Karpas-422 (cell line): ENCODE measurements at regions not wholly inside any gene's neighbourhood (a gene's known extent, or its start where the extent isn't known, plus 50 kb on each side); places are given as distances from the start of the nearest gene placed in this dataset.

ENCODE experiments used
- DNase-seq: peaks from one replicate; pipeline ENCODE4 v3.0.0-alpha.2; 2015
- H2AFZ ChIP-seq: fragments of 200-600 bp; sonication (generic); 2 replicates; pipeline ENCODE4 v1.6.1; 2014; ENCODE audit warnings: antibody characterized with exemption, low read length, mixed read lengths
- H3K27ac ChIP-seq: fragments of 200-600 bp; sonication (generic); 2 replicates; pipeline ENCODE4 v1.5.1; 2014; ENCODE audit warnings: mild to moderate bottlenecking, low read length, moderate library complexity
- H3K27me3 ChIP-seq: fragments of 200-600 bp; sonication (generic); 2 replicates; pipeline ENCODE4 v1.6.1; 2014; ENCODE audit warnings: low read length, mixed read lengths
- H3K36me3 ChIP-seq: fragments of 200-600 bp; sonication (generic); 2 replicates; pipeline ENCODE4 v1.6.1; 2014; ENCODE audit warnings: low read length, mixed read lengths; ENCODE audit not compliant: insufficient read depth
- H3K4me1 ChIP-seq: fragments of 200-600 bp; sonication (generic); 2 replicates; pipeline ENCODE4 v1.6.1; 2014; ENCODE audit warnings: mild to moderate bottlenecking, low read length, mixed read lengths
- H3K4me2 ChIP-seq: fragments of 200-600 bp; sonication (generic); 2 replicates; pipeline ENCODE4 v1.6.1; 2014; ENCODE audit warnings: low read length, low read depth, mild to moderate bottlenecking; ENCODE audit not compliant: poor library complexity, severe bottlenecking
- H3K4me3 ChIP-seq: fragments of 200-600 bp; sonication (generic); 2 replicates; pipeline ENCODE4 v1.5.1; 2014; ENCODE audit warnings: mild to moderate bottlenecking, antibody characterized with exemption, low read length, mixed read lengths
- H3K79me2 ChIP-seq: fragments of 200-600 bp; sonication (generic); 2 replicates; pipeline ENCODE4 v1.6.1; 2014; ENCODE audit warnings: mild to moderate bottlenecking, low read length, mixed read lengths
- H3K9ac ChIP-seq: fragments of 200-600 bp; sonication (generic); 2 replicates; pipeline ENCODE4 v1.6.0; 2014; ENCODE audit warnings: low read length
- H3K9me2 ChIP-seq: fragments of 200-600 bp; sonication (generic), shearing (Covaris generic); replicated peaks from 2 replicates; pipeline ENCODE4 v1.6.0; 2014; ENCODE audit warnings: mild to moderate bottlenecking, low read length, moderate library complexity; ENCODE audit not compliant: insufficient read depth
- H3K9me3 ChIP-seq: fragments of 300-700, 200-600 bp; sonication (generic); 2 replicates; pipeline ENCODE4 v1.6.1; 2014; ENCODE audit warnings: low read length, mixed read lengths
- H4K20me1 ChIP-seq: fragments of 200-600 bp; sonication (generic); 2 replicates; pipeline ENCODE4 v1.6.1; 2014; ENCODE audit warnings: mild to moderate bottlenecking, antibody characterized with exemption, low read length, low read depth; ENCODE audit not compliant: insufficient read depth

- Histone ChIP-seq H4K20me1 (no peaks in the 10 kb centered on the region), H3K9me3 (no peaks in the 10 kb centered on the region), H3K4me3 (no peak overlapping the region), H3K27ac (no peak overlapping the region), H3K9ac (no peak overlapping the region), H3K9me2 (no peaks in the 10 kb centered on the region), H3K79me2 (no peaks in the 10 kb centered on the region), H3K4me1 (no peaks in the 10 kb centered on the region), H3K36me3 (no peaks in the 10 kb centered on the region), H3K27me3 (no peaks in the 10 kb centered on the region), H2AFZ (no peak overlapping the region), H3K4me2 (no peak overlapping the region)
- no peak for DNase-seq
Measured at GRCh38 chr5:58185801-58186200, 274.1 kb downstream of the PLK2 start.

GRCh38 chr5:58185397-58185796, 274.5 kb downstream of the PLK2 start:
- Histone ChIP-seq H3K9me3 (no peaks in the 10 kb centered on the region), H3K27ac (no peak overlapping the region), H3K36me3 (no peaks in the 10 kb centered on the region), H3K4me1 (no peaks in the 10 kb centered on the region), H4K20me1 (no peaks in the 10 kb centered on the region), H3K27me3 (no peaks in the 10 kb centered on the region), H3K4me2 (no peak overlapping the region), H3K9me2 (no peaks in the 10 kb centered on the region), H3K4me3 (no peak overlapping the region), H3K9ac (no peak overlapping the region), H2AFZ (no peak overlapping the region), H3K79me2 (no peaks in the 10 kb centered on the region)
- DNase-seq = no peak

- Histone ChIP-seq H3K4me1 (no peaks in the 10 kb centered on the region), H3K27me3 (no peaks in the 10 kb centered on the region), H4K20me1 (no peaks in the 10 kb centered on the region), H2AFZ (no peak overlapping the region), H3K4me2 (no peak overlapping the region), H3K79me2 (no peaks in the 10 kb centered on the region), H3K36me3 (no peaks in the 10 kb centered on the region), H3K9me2 (no peaks in the 10 kb centered on the region), H3K4me3 (no peak overlapping the region), H3K27ac (no peak overlapping the region), H3K9ac (no peak overlapping the region), H3K9me3 (no peaks in the 10 kb centered on the region)
- DNase-seq = no peak
Measured at GRCh38 chr5:58184910-58185309, 275.0 kb downstream of the PLK2 start.

GRCh38 chr5:58183786-58184085, 276.1 kb downstream of the PLK2 start:
- H3K9me3 ChIP-seq = no peaks in the 10 kb centered on the region
- H3K27ac ChIP-seq = no peak overlapping the region
- H3K79me2 ChIP-seq = no peaks in the 10 kb centered on the region
- no peak overlapping the region for H2AFZ ChIP-seq
- H3K36me3 ChIP-seq = no peaks in the 10 kb centered on the region
- no peak for DNase-seq
- no peak overlapping the region for H3K4me2 ChIP-seq
- no peak overlapping the region for H3K9ac ChIP-seq
- no peak overlapping the region for H3K4me3 ChIP-seq
- no peaks in the 10 kb centered on the region for H4K20me1 ChIP-seq
- H3K27me3 ChIP-seq = no peaks in the 10 kb centered on the region
- H3K4me1 ChIP-seq = no peaks in the 10 kb centered on the region
- H3K9me2 ChIP-seq = no peaks in the 10 kb centered on the region

- H3K9me3 ChIP-seq = no peaks in the 10 kb centered on the region
- H3K4me1 ChIP-seq = no peaks in the 10 kb centered on the region
- H3K27me3 ChIP-seq = no peaks in the 10 kb centered on the region
- no peak overlapping the region for H3K4me3 ChIP-seq
- no peak overlapping the region for H2AFZ ChIP-seq
- no peaks in the 10 kb centered on the region for H4K20me1 ChIP-seq
- no peaks in the 10 kb centered on the region for H3K36me3 ChIP-seq
- H3K27ac ChIP-seq = no peak overlapping the region
- H3K9ac ChIP-seq = no peak overlapping the region
- no peak overlapping the region for H3K4me2 ChIP-seq
- no peaks in the 10 kb centered on the region for H3K9me2 ChIP-seq
- H3K79me2 ChIP-seq = no peaks in the 10 kb centered on the region
- no peak for DNase-seq
Measured at GRCh38 chr5:58183078-58183785, 276.7 kb downstream of the PLK2 start.

GRCh38 chr5:58182287-58182841, 277.5 kb downstream of the PLK2 start:
- Histone ChIP-seq H2AFZ (no peak overlapping the region), H3K9ac (no peak overlapping the region), H3K27ac (no peak overlapping the region), H3K27me3 (no peaks in the 10 kb centered on the region), H3K4me1 (no peaks in the 10 kb centered on the region), H3K9me2 (no peaks in the 10 kb centered on the region), H3K9me3 (no peaks in the 10 kb centered on the region), H3K79me2 (no peaks in the 10 kb centered on the region), H4K20me1 (no peaks in the 10 kb centered on the region), H3K4me2 (no peak overlapping the region), H3K36me3 (no peaks in the 10 kb centered on the region), H3K4me3 (no peak overlapping the region)
- DNase-seq = no peak

- Histone ChIP-seq H3K27me3 (no peaks in the 10 kb centered on the region), H3K4me2 (no peak overlapping the region), H3K9me3 (no peaks in the 10 kb centered on the region), H3K9ac (no peak overlapping the region), H3K4me1 (no peaks in the 10 kb centered on the region), H3K9me2 (no peaks in the 10 kb centered on the region), H3K4me3 (no peak overlapping the region), H3K27ac (no peak overlapping the region), H3K79me2 (no peaks in the 10 kb centered on the region), H2AFZ (no peak overlapping the region), H3K36me3 (no peaks in the 10 kb centered on the region), H4K20me1 (no peaks in the 10 kb centered on the region)
- DNase-seq = no peak
Measured at GRCh38 chr5:58181578-58182286, 278.2 kb downstream of the PLK2 start.

- no peaks in the 10 kb centered on the region for H3K27me3 ChIP-seq
- H3K36me3 ChIP-seq = no peaks in the 10 kb centered on the region
- H3K4me3 ChIP-seq = no peak overlapping the region
- H2AFZ ChIP-seq = no peak overlapping the region
- no peaks in the 10 kb centered on the region for H4K20me1 ChIP-seq
- H3K9me2 ChIP-seq = no peaks in the 10 kb centered on the region; the same call in 1 of the 2 replicates
- H3K4me2 ChIP-seq = no peak overlapping the region
- no peak overlapping the region for H3K9ac ChIP-seq
- no peak overlapping the region for H3K27ac ChIP-seq
- no peak for DNase-seq
- H3K79me2 ChIP-seq = no peaks in the 10 kb centered on the region
- no peaks in the 10 kb centered on the region for H3K4me1 ChIP-seq
- H3K9me3 ChIP-seq = no peaks in the 10 kb centered on the region
Measured at GRCh38 chr5:58172946-58173345, 286.9 kb downstream of the PLK2 start.
